ENCODE measurements at regions not wholly inside any gene's neighbourhood (a gene's known extent, or its start where the extent isn't known, plus 50 kb on each side); places are given as distances from the start of the nearest gene placed in this dataset.

DNA sequence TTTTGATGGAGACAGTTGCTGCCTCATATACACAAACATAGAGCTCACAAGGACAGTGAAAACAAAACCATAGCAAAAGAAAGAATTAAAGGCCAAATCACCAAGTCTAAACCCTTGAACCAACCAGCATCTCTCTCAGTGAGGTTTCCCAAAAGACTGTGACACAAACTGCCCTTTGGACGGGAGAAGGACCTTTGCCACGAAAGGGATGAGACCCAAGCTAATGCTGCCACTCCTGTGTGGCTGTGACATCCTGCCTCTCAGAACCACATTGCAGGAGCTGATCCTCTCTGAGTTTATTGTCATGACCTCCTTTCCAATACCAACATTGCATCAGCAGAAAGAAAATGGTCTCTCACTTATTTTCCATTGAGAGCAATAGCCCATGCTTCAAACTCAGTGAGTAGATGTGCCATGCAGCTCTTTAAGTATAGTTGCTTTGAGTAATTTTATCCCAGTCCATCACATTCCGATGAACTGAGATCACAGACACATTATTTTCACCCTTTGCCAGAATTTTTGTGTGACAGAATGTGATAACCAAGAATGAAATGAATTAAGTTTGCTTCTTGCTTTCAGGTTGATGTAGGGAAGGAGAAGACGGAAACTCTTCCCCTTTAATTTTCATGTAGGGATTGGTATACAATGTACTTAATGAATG, 133.5 kb upstream of the IRS2 start:
- no peak for TF ChIP-seq EP300 (IDR thresholded peaks at IDR 0.05)
- TF ChIP-seq RAD21 (conservative IDR thresholded peaks at IDR 0.05 in 1 of 2, IDR thresholded peaks at IDR 0.05 in 1 of 2): no peak
- TF ChIP-seq MAFK (IDR thresholded peaks at IDR 0.05; ENCODE audit: partially characterized antibody): no peak
- TF ChIP-seq, protein P1, sequence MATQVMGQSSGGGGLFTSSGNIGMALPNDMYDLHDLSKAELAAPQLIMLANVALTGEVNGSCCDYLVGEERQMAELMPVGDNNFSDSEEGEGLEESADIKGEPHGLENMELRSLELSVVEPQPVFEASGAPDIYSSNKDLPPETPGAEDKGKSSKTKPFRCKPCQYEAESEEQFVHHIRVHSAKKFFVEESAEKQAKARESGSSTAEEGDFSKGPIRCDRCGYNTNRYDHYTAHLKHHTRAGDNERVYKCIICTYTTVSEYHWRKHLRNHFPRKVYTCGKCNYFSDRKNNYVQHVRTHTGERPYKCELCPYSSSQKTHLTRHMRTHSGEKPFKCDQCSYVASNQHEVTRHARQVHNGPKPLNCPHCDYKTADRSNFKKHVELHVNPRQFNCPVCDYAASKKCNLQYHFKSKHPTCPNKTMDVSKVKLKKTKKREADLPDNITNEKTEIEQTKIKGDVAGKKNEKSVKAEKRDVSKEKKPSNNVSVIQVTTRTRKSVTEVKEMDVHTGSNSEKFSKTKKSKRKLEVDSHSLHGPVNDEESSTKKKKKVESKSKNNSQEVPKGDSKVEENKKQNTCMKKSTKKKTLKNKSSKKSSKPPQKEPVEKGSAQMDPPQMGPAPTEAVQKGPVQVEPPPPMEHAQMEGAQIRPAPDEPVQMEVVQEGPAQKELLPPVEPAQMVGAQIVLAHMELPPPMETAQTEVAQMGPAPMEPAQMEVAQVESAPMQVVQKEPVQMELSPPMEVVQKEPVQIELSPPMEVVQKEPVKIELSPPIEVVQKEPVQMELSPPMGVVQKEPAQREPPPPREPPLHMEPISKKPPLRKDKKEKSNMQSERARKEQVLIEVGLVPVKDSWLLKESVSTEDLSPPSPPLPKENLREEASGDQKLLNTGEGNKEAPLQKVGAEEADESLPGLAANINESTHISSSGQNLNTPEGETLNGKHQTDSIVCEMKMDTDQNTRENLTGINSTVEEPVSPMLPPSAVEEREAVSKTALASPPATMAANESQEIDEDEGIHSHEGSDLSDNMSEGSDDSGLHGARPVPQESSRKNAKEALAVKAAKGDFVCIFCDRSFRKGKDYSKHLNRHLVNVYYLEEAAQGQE (IDR thresholded peaks at IDR 0.05): no peak
- TF ChIP-seq, protein P2, sequence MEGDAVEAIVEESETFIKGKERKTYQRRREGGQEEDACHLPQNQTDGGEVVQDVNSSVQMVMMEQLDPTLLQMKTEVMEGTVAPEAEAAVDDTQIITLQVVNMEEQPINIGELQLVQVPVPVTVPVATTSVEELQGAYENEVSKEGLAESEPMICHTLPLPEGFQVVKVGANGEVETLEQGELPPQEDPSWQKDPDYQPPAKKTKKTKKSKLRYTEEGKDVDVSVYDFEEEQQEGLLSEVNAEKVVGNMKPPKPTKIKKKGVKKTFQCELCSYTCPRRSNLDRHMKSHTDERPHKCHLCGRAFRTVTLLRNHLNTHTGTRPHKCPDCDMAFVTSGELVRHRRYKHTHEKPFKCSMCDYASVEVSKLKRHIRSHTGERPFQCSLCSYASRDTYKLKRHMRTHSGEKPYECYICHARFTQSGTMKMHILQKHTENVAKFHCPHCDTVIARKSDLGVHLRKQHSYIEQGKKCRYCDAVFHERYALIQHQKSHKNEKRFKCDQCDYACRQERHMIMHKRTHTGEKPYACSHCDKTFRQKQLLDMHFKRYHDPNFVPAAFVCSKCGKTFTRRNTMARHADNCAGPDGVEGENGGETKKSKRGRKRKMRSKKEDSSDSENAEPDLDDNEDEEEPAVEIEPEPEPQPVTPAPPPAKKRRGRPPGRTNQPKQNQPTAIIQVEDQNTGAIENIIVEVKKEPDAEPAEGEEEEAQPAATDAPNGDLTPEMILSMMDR (IDR thresholded peaks at IDR 0.05): no peak
- no peak for TF ChIP-seq SMC3 (IDR thresholded peaks at IDR 0.05)
- TF ChIP-seq, protein P3, sequence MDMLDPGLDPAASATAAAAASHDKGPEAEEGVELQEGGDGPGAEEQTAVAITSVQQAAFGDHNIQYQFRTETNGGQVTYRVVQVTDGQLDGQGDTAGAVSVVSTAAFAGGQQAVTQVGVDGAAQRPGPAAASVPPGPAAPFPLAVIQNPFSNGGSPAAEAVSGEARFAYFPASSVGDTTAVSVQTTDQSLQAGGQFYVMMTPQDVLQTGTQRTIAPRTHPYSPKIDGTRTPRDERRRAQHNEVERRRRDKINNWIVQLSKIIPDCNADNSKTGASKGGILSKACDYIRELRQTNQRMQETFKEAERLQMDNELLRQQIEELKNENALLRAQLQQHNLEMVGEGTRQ (IDR thresholded peaks at IDR 0.05): no peak
- TF ChIP-seq, protein P4, sequence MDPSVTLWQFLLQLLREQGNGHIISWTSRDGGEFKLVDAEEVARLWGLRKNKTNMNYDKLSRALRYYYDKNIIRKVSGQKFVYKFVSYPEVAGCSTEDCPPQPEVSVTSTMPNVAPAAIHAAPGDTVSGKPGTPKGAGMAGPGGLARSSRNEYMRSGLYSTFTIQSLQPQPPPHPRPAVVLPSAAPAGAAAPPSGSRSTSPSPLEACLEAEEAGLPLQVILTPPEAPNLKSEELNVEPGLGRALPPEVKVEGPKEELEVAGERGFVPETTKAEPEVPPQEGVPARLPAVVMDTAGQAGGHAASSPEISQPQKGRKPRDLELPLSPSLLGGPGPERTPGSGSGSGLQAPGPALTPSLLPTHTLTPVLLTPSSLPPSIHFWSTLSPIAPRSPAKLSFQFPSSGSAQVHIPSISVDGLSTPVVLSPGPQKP (IDR thresholded peaks at IDR 0.05; ENCODE audit: low read depth, low read length): no peak

Measured in A549 (cell line).